COR-L47 (cell line): ENCODE measurements at regions not wholly inside any gene's neighbourhood (a gene's known extent, or its start where the extent isn't known, plus 50 kb on each side); places are given as distances from the start of the nearest gene placed in this dataset.

Experiments
- DNase-seq: peaks from one replicate; lab custom pipeline; 2025; lab: John Stamatoyannopoulos, UW

GRCh38 chr5:152337484-152337883, 67.6 kb downstream of the NMUR2 start:
- no peak for DNase-seq

GRCh38 chr5:152335461-152335860, 69.6 kb downstream of the NMUR2 start:
- DNase-seq, result no peak

GRCh38 chr5:152332716-152333460, 72.2 kb downstream of the NMUR2 start:
- peak; percentile 78 for DNase-seq

- no peak for DNase-seq
Observed at GRCh38 chr5:152331718-152332117, 73.4 kb downstream of the NMUR2 start.

GRCh38 chr5:152331006-152331405, 74.1 kb downstream of the NMUR2 start:
- no peak for DNase-seq

- no peak for DNase-seq
Observed at GRCh38 chr5:152329761-152330283, 75.3 kb downstream of the NMUR2 start.

- peak; percentile 38 for DNase-seq
Observed at GRCh38 chr5:152329207-152329606, 75.9 kb downstream of the NMUR2 start.

GRCh38 chr5:152315942-152316341, 89.1 kb downstream of the NMUR2 start:
- DNase-seq, result no peak

GRCh38 chr5:152314196-152314829, 90.8 kb downstream of the NMUR2 start:
- no peak for DNase-seq

GRCh38 chr5:152309926-152310450, 95.1 kb downstream of the NMUR2 start:
- no peak for DNase-seq

- no peak for DNase-seq
Observed at GRCh38 chr5:152306386-152306785, 98.7 kb downstream of the NMUR2 start.

- DNase-seq, result no peak
Observed at GRCh38 chr5:152305525-152305924, 99.6 kb downstream of the NMUR2 start.

- DNase-seq, result no peak
Observed at GRCh38 chr5:152303841-152304240, 101.2 kb downstream of the NMUR2 start.

GRCh38 chr5:152297866-152298265, 107.2 kb downstream of the NMUR2 start:
- DNase-seq, result no peak

- no peak for DNase-seq
Observed at GRCh38 chr5:152293189-152293588, 111.9 kb downstream of the NMUR2 start.

- no peak for DNase-seq
Observed at GRCh38 chr5:152290181-152290580, 114.9 kb downstream of the NMUR2 start.

- no peak for DNase-seq
Observed at GRCh38 chr5:152288917-152289595, 116.0 kb downstream of the NMUR2 start.

GRCh38 chr5:152288499-152288898, 116.6 kb downstream of the NMUR2 start:
- no peak for DNase-seq

- DNase-seq, result no peak
Observed at GRCh38 chr5:152285764-152286163, 119.3 kb downstream of the NMUR2 start.

- DNase-seq, result no peak
Observed at GRCh38 chr5:152282331-152282730, 122.7 kb downstream of the NMUR2 start.

- no peak for DNase-seq
Observed at GRCh38 chr5:152277936-152278335, 127.1 kb downstream of the NMUR2 start.

GRCh38 chr5:152274224-152274623, 130.9 kb downstream of the NMUR2 start:
- no peak for DNase-seq

- DNase-seq, result peak; percentile 29
Observed at GRCh38 chr5:152271420-152271819, 133.7 kb downstream of the NMUR2 start.
